ENCODE measurements at regions not wholly inside any gene's neighbourhood (a gene's known extent, or its start where the extent isn't known, plus 50 kb on each side); places are given as distances from the start of the nearest gene placed in this dataset.

- TF ChIP-seq POLR2A (IDR thresholded peaks at IDR 0.05; ENCODE audit: low read depth, low read length) (no peak), TAF1 (IDR thresholded peaks at IDR 0.05; ENCODE audit: low read depth, low read length) (no peak), SPI1 (IDR thresholded peaks at IDR 0.05; ENCODE audit: low read depth, low read length) (no peak)
These were observed 328.1 kb downstream of the SEC14L1 start for GRCh38 chr17:77468897-77469296.
